ENCODE measurements at regions not wholly inside any gene's neighbourhood (a gene's known extent, or its start where the extent isn't known, plus 50 kb on each side); places are given as distances from the start of the nearest gene placed in this dataset.

GRCh38 chr4:127181001-127181400 lies 451.8 kb upstream of the INTU start:
- Histone ChIP-seq H3K36me3 (ENCODE audit: insufficient read depth, low read length) (no peaks in the 10 kb centered on the region), H3K27me3 (ENCODE audit: insufficient read depth, low read length) (no peaks in the 10 kb centered on the region), H3K9ac (ENCODE audit: low read length) (no peak overlapping the region), H4K20me1 (ENCODE audit: insufficient read depth, low read length) (no peaks in the 10 kb centered on the region), H3K79me2 (ENCODE audit: insufficient read depth, low read length) (no peaks in the 10 kb centered on the region), H3K4me1 (ENCODE audit: insufficient read depth, low read length) (no peaks in the 10 kb centered on the region), H3K4me2 (ENCODE audit: low read length) (no peak overlapping the region), H3K27ac (ENCODE audit: low read depth, low read length) (no peak overlapping the region), H2AFZ (ENCODE audit: low read depth, low read length) (no peak overlapping the region), H3K4me3 (ENCODE audit: insufficient read depth, low read depth, low read length) (no peak overlapping the region), H3K9me3 (ENCODE audit: insufficient read depth, low read depth, low read length) (no peaks in the 10 kb centered on the region)
- TF ChIP-seq EZH2 (IDR thresholded peaks at IDR 0.05; ENCODE audit: insufficient read depth, low read length) (no peak), CTCF (IDR thresholded peaks at IDR 0.05; ENCODE audit: insufficient read depth, low read depth, low read length) (no peak)
- Mint-ChIP-seq H3K27me3 (ENCODE audit: low read depth, unreplicated experiment) (no peaks in the 10 kb centered on the region), H3K9me3 (ENCODE audit: unreplicated experiment) (peaks cover 17% of the 10 kb centered on the region), H3K27ac (ENCODE audit: unreplicated experiment) (no peak overlapping the region), H3K36me3 (ENCODE audit: low read depth, unreplicated experiment) (no peaks in the 10 kb centered on the region), H3K4me3 (ENCODE audit: unreplicated experiment) (no peak overlapping the region), H3K4me1 (ENCODE audit: low read depth, unreplicated experiment) (no peaks in the 10 kb centered on the region)
- FAIRE-seq (no peak), DNase-seq (ENCODE audit: low read depth) (no peak)

DNA sequence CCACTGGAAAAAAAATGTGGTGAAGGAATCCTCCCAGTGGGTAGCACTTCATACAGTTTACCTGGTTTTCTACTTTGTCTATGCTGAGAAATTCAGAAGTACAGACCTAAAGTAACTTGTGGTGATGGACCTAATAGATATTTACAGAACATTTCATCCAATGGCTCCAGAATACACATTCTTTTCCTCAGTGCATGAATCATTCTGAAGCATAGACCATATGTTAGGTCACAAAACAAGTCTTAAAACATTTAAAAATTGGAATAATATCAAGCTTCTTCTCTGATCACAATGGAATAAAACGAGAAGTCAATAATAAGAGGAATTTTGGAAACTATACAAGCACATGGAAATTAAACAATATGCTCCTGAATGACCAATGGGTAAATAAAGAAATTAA lies 450.1 kb upstream of the INTU start:
- no peaks in the 10 kb centered on the region for H3K4me1 ChIP-seq (ENCODE audit: insufficient read depth, low read length)
- H3K27ac Mint-ChIP-seq (ENCODE audit: unreplicated experiment): no peak overlapping the region
- no peaks in the 10 kb centered on the region for H3K36me3 ChIP-seq (ENCODE audit: insufficient read depth, low read length)
- H3K4me1 Mint-ChIP-seq (ENCODE audit: low read depth, unreplicated experiment): no peaks in the 10 kb centered on the region
- no peak overlapping the region for H3K4me3 Mint-ChIP-seq (ENCODE audit: unreplicated experiment)
- TF ChIP-seq CTCF (IDR thresholded peaks at IDR 0.05; ENCODE audit: insufficient read depth, low read depth, low read length) (no peak), EZH2 (IDR thresholded peaks at IDR 0.05; ENCODE audit: insufficient read depth, low read length) (no peak)
- peaks cover 17% of the 10 kb centered on the region for H3K9me3 Mint-ChIP-seq (ENCODE audit: unreplicated experiment)
- FAIRE-seq: no peak
- H3K27me3 Mint-ChIP-seq (ENCODE audit: low read depth, unreplicated experiment): no peaks in the 10 kb centered on the region
- no peak overlapping the region for H3K9ac ChIP-seq (ENCODE audit: low read length)
- H2AFZ ChIP-seq (ENCODE audit: low read depth, low read length): no peak overlapping the region
- H3K79me2 ChIP-seq (ENCODE audit: insufficient read depth, low read length): no peaks in the 10 kb centered on the region
- no peak overlapping the region for H3K4me3 ChIP-seq (ENCODE audit: insufficient read depth, low read depth, low read length)
- no peak overlapping the region for H3K27ac ChIP-seq (ENCODE audit: low read depth, low read length)
- H3K36me3 Mint-ChIP-seq (ENCODE audit: low read depth, unreplicated experiment): no peaks in the 10 kb centered on the region
- DNase-seq (ENCODE audit: low read depth): peak; percentile 2
- H4K20me1 ChIP-seq (ENCODE audit: insufficient read depth, low read length): no peaks in the 10 kb centered on the region
- no peak overlapping the region for H3K4me2 ChIP-seq (ENCODE audit: low read length)
- H3K9me3 ChIP-seq (ENCODE audit: insufficient read depth, low read depth, low read length): no peaks in the 10 kb centered on the region
- H3K27me3 ChIP-seq (ENCODE audit: insufficient read depth, low read length): no peaks in the 10 kb centered on the region

DNA sequence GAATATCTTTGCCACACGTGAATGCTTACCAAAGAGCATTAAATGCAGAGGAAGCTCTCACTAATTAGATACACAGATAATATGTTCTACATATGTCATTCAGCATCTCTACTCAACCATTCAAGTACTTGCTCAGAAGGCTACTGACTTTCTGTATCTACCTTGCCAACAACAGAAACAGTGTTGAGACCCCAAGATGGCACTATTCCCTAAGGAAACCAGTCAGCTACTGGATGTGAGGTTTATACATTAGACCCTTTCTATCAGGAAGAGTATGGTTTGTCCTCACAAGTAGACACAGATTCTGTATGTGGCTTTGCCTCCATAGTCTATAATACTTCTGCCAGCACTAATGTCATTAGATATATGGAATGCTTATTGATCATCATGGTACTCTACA lies 443.9 kb upstream of the INTU start:
- H3K9me3 ChIP-seq (ENCODE audit: insufficient read depth, low read depth, low read length): no peaks in the 10 kb centered on the region

More for the DNA sequence above, 443.9 kb upstream of the INTU start:
- Histone ChIP-seq H3K4me3 (ENCODE audit: insufficient read depth, low read depth, low read length) (no peak overlapping the region), H4K20me1 (ENCODE audit: insufficient read depth, low read length) (no peaks in the 10 kb centered on the region), H3K36me3 (ENCODE audit: insufficient read depth, low read length) (no peaks in the 10 kb centered on the region), H2AFZ (ENCODE audit: low read depth, low read length) (no peak overlapping the region), H3K9ac (ENCODE audit: low read length) (no peak overlapping the region), H3K4me1 (ENCODE audit: insufficient read depth, low read length) (no peaks in the 10 kb centered on the region), H3K79me2 (ENCODE audit: insufficient read depth, low read length) (no peaks in the 10 kb centered on the region), H3K4me2 (ENCODE audit: low read length) (no peak overlapping the region), H3K27ac (ENCODE audit: low read depth, low read length) (no peak overlapping the region), H3K27me3 (ENCODE audit: insufficient read depth, low read length) (no peaks in the 10 kb centered on the region)
- Mint-ChIP-seq H3K4me1 (ENCODE audit: low read depth, unreplicated experiment) (no peaks in the 10 kb centered on the region), H3K36me3 (ENCODE audit: low read depth, unreplicated experiment) (no peaks in the 10 kb centered on the region), H3K27me3 (ENCODE audit: low read depth, unreplicated experiment) (no peaks in the 10 kb centered on the region), H3K27ac (ENCODE audit: unreplicated experiment) (no peak overlapping the region), H3K4me3 (ENCODE audit: unreplicated experiment) (no peak overlapping the region), H3K9me3 (ENCODE audit: unreplicated experiment) (peaks cover 11% of the 10 kb centered on the region)
- no peak for FAIRE-seq
- DNase-seq (ENCODE audit: low read depth): peak; percentile 4
- TF ChIP-seq CTCF (IDR thresholded peaks at IDR 0.05; ENCODE audit: insufficient read depth, low read depth, low read length): no peak
